Ovary (tissue), 3 donors: ENCODE measurements at regions not wholly inside any gene's neighbourhood (a gene's known extent, or its start where the extent isn't known, plus 50 kb on each side); places are given as distances from the start of the nearest gene placed in this dataset.

Experiments used
- EP300 ChIP-seq: sonication (generic); formaldehyde crosslinking; IDR thresholded peaks from one replicate; pipeline ENCODE4 v1.6.1; 2017; ENCODE audit warnings: antibody characterized with exemption
- TF ChIP-seq, protein P1 (sequence below), 3 donors: fragments of 450-650 bp in 2 of 3; fragments of 200-600 bp in 1 of 3; IDR thresholded peaks; one replicate each; pipeline versions ENCODE4 v1.5.1 to v1.8.0; 2016 to 2022; ENCODE audit warnings: antibody characterized with exemption in 3 of 3, mild to moderate bottlenecking in 1 of 3
- donor health status: DM: no; HTN: no; CAD: no.

DNA sequence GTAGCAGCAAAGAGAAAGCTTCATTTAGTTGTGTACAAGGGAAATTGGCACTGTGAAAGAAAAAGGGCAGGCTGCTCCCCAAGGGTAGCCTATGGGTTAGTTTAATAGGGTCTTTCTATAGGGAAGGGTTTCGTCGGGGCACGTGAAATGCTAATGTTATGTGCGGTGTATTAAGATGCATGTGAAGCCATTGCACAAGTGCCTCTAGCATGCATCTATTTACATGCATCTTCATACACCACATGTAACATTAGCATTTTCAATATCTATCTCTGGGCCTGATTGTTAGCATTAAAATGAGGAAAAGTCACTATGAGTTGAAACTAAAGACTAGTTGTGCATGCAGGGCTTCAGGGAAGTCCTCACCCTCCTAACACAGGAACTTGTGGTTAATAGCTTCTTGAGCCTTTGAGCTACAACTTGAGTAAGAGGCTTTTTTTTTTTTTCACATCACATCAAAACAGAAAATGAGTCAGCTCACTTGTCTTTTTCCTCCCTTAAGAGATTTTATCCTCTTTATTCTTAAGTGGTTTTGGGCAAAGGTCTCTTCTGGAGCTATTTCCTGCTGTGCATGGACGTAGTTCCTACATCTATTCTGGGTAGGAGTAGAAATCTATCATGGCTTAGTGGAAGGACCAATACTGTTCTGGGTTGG, 613.4 kb downstream of the ZPLD1 start:
- TF ChIP-seq, protein P1, sequence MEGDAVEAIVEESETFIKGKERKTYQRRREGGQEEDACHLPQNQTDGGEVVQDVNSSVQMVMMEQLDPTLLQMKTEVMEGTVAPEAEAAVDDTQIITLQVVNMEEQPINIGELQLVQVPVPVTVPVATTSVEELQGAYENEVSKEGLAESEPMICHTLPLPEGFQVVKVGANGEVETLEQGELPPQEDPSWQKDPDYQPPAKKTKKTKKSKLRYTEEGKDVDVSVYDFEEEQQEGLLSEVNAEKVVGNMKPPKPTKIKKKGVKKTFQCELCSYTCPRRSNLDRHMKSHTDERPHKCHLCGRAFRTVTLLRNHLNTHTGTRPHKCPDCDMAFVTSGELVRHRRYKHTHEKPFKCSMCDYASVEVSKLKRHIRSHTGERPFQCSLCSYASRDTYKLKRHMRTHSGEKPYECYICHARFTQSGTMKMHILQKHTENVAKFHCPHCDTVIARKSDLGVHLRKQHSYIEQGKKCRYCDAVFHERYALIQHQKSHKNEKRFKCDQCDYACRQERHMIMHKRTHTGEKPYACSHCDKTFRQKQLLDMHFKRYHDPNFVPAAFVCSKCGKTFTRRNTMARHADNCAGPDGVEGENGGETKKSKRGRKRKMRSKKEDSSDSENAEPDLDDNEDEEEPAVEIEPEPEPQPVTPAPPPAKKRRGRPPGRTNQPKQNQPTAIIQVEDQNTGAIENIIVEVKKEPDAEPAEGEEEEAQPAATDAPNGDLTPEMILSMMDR (IDR thresholded peaks at IDR 0.05) = no peak
- TF ChIP-seq EP300 = no peak
